Astrocyte of the spinal cord (primary cell): ENCODE measurements at regions not wholly inside any gene's neighbourhood (a gene's known extent, or its start where the extent isn't known, plus 50 kb on each side); places are given as distances from the start of the nearest gene placed in this dataset.
A peak's percentile ranks its signal among the peaks of the same experiment; 100 is the strongest.
"Not testable (repeated sequence)": the region's sequence is repeated elsewhere in the genome, so short reads cannot be mapped to it uniquely, and the experiment has no call there.

ENCODE experiments used
- DNase-seq: peaks from one replicate; pipeline ENCODE4 v3.0.0; 2011; ENCODE audit warnings: low read depth, low spot score
- H3K4me3 ChIP-seq: 2 replicates; pipeline ENCODE4 v1.5.1; 2011; ENCODE audit warnings: low read depth, mild to moderate bottlenecking, low read length, moderate library complexity
- CTCF ChIP-seq: IDR thresholded peaks from 2 replicates; pipeline ENCODE4 v1.5.1; 2012; ENCODE audit warnings: low read depth, mild to moderate bottlenecking, low read length, inconsistent platforms
- in situ Hi-C: cut with HindIII; loops from 2 replicates; pipeline ENCODE4 v1.10.0; 2017; ENCODE audit warnings: low sequenced_read_pairs

- no peak for TF ChIP-seq CTCF
- in situ Hi-C loops = no loop called here
- no peak overlapping the region for H3K4me3 ChIP-seq
- peak; percentile 5 for DNase-seq
These were observed 716.2 kb downstream of the NXPH1 start for GRCh38 chr7:9149499-9150082.

GRCh38 chr7:9163691-9164090 is 730.3 kb downstream of the NXPH1 start:
- in situ Hi-C loops, H3K4me3 ChIP-seq: not testable (repeated sequence)
- DNase-seq = peak; percentile 1

- H3K4me3 ChIP-seq = no peak overlapping the region
- no peak for TF ChIP-seq CTCF
- in situ Hi-C loops = no loop called here
- DNase-seq = no peak
These were observed 742.5 kb downstream of the NXPH1 start for GRCh38 chr7:9175871-9176270.

GRCh38 chr7:9181356-9181755 is 747.9 kb downstream of the NXPH1 start:
- no peak overlapping the region for H3K4me3 ChIP-seq
- in situ Hi-C loops = no loop called here
- no peak for TF ChIP-seq CTCF
- DNase-seq = no peak

- no peak for DNase-seq
- no peak for TF ChIP-seq CTCF
- in situ Hi-C loops = no loop called here
- no peak overlapping the region for H3K4me3 ChIP-seq
These were observed 753.3 kb downstream of the NXPH1 start for GRCh38 chr7:9186730-9187129.

- DNase-seq = no peak
- no peak overlapping the region for H3K4me3 ChIP-seq
- in situ Hi-C loops = no loop called here
- TF ChIP-seq CTCF = no peak
These were observed 756.3 kb downstream of the NXPH1 start for GRCh38 chr7:9189703-9190102.

GRCh38 chr7:9192969-9193368 is 759.6 kb downstream of the NXPH1 start:
- in situ Hi-C loops = no loop called here
- H3K4me3 ChIP-seq = no peak overlapping the region
- no peak for TF ChIP-seq CTCF
- peak; percentile 32 for DNase-seq
